B cell (primary cell): ENCODE measurements at regions not wholly inside any gene's neighbourhood (a gene's known extent, or its start where the extent isn't known, plus 50 kb on each side); places are given as distances from the start of the nearest gene placed in this dataset.

Experiments used
- ATAC-seq: fragments of 200-7000 bp; cut with Tn5 transposase; one replicate; pipeline ENCODE4 v1.10.0; 2021; ENCODE audit warnings: low read depth, mild to moderate bottlenecking, moderate number of reproducible peaks, moderate library complexity
- CTCF ChIA-PET: fragments of 350-600 bp; sonication (Branson Sonifier 250); formaldehyde crosslinking; loops from one replicate; lab custom pipeline; 2021; ENCODE audit warnings: antibody characterized with exemption, inconsistent platforms; lab: Charles Lee
- POLR2A ChIA-PET: fragments of 350-600 bp; sonication (Branson Sonifier 250); formaldehyde crosslinking; loops from one replicate; lab custom pipeline; 2021; ENCODE audit warnings: antibody characterized with exemption; lab: Charles Lee
- DNase-seq: peaks from one replicate; pipeline ENCODE4 v3.0.0; 2013
- H2AFZ ChIP-seq: 2 replicates; pipeline ENCODE4 v1.6.1; 2012; ENCODE audit warnings: mild to moderate bottlenecking, low read depth, low read length; ENCODE audit not compliant: insufficient read depth, poor library complexity, severe bottlenecking
- H3K27ac ChIP-seq, 2 donors: 1 replicate in 1 of 2; 2 replicates in 1 of 2; pipeline ENCODE4 v1.5.1; 2012 to 2013; ENCODE audit warnings: low read length in 2 of 2, mild to moderate bottlenecking in 2 of 2, moderate library complexity in 1 of 2
- H3K27me3 ChIP-seq, 4 experiments: fragments of 200-600 bp in 1 of 4; sonication (generic) in 1 of 4; replicated peaks in 1 of 4; 1 replicate in 2 of 4; 2 replicates in 2 of 4; pipeline versions ENCODE4 v1.6.1 to v1.7.0; 2013 to 2016; ENCODE audit warnings: low read length in 3 of 4, mild to moderate bottlenecking in 2 of 4, mixed read lengths in 1 of 4, moderate library complexity in 1 of 4; ENCODE audit not compliant: insufficient read depth in 4 of 4, control insufficient read depth in 3 of 4; ENCODE audit errors: control extremely low read depth in 1 of 4
- H3K36me3 ChIP-seq, 2 experiments: replicated peaks in 1 of 2; 1 replicate in 1 of 2; 2 replicates in 1 of 2; pipeline versions ENCODE4 v1.6.1 to v1.7.1; 2013; ENCODE audit warnings: low read length in 1 of 2; ENCODE audit not compliant: insufficient read depth in 2 of 2, control insufficient read depth in 1 of 2; ENCODE audit errors: control extremely low read depth in 1 of 2, extremely low read depth in 1 of 2
- H3K4me1 ChIP-seq, 2 donors: fragments of 200-600 bp in 1 of 2; sonication (generic) in 1 of 2; 1 replicate in 1 of 2; 2 replicates in 1 of 2; pipeline versions ENCODE4 v1.5.1 to v1.6.1; 2013 to 2017; ENCODE audit warnings: low read length in 2 of 2; ENCODE audit not compliant: control insufficient read depth in 2 of 2, insufficient read depth in 2 of 2
- H3K4me2 ChIP-seq: replicated peaks from 2 replicates; pipeline ENCODE3; 2012; ENCODE audit warnings: mild to moderate bottlenecking, low read depth, low read length; ENCODE audit not compliant: poor library complexity, severe bottlenecking
- H3K4me3 ChIP-seq, 5 experiments: fragments of 200-600 bp in 1 of 5; sonication (generic) in 1 of 5; 1 replicate in 3 of 5; 2 replicates in 2 of 5; pipeline versions ENCODE4 v1.5.1 to v1.7.0; 2011 to 2016; ENCODE audit warnings: low read length in 4 of 5, mild to moderate bottlenecking in 4 of 5, low read depth in 2 of 5, control low read depth in 1 of 5, moderate library complexity in 1 of 5; ENCODE audit not compliant: insufficient read depth in 1 of 5; ENCODE audit errors: control extremely low read depth in 1 of 5, extremely low read depth in 1 of 5
- H3K79me2 ChIP-seq: fragments of 200-600 bp; sonication (generic); one replicate; pipeline ENCODE4 v1.6.0; 2016; ENCODE audit warnings: low read length; ENCODE audit not compliant: control insufficient read depth, insufficient read depth
- H3K9ac ChIP-seq: fragments of 200-600 bp; sonication (generic); 2 replicates; pipeline ENCODE4 v1.6.1; 2017; ENCODE audit warnings: mild to moderate bottlenecking, low read length, moderate library complexity
- H3K9me3 ChIP-seq, 3 donors: one replicate each; pipeline versions ENCODE4 v1.6.1 to v1.7.1; 2013; ENCODE audit warnings: low read length in 2 of 3; ENCODE audit not compliant: control insufficient read depth in 2 of 3, insufficient read depth in 1 of 3; ENCODE audit errors: control extremely low read depth in 1 of 3
- H4K20me1 ChIP-seq: 2 replicates; pipeline ENCODE4 v1.6.0; 2012; ENCODE audit warnings: mild to moderate bottlenecking, low read length; ENCODE audit not compliant: insufficient read depth, control insufficient read depth, poor library complexity, severe bottlenecking
- H3K27ac Mint-ChIP-seq: one replicate; pipeline ENCODE4 v1.8.0; 2021; ENCODE audit warnings: mixed read lengths
- H3K27me3 Mint-ChIP-seq: one replicate; pipeline ENCODE4 v1.8.0; 2021; ENCODE audit warnings: mixed read lengths
- H3K4me1 Mint-ChIP-seq: one replicate; pipeline ENCODE4 v1.8.0; 2021; ENCODE audit warnings: mixed read lengths
- H3K4me3 Mint-ChIP-seq: one replicate; pipeline ENCODE4 v1.8.0; 2021; ENCODE audit warnings: mixed read lengths
- H3K9me3 Mint-ChIP-seq: one replicate; pipeline ENCODE4 v1.8.0; 2022; ENCODE audit warnings: mixed read lengths; ENCODE audit not compliant: insufficient read depth
- CTCF ChIP-seq: fragments of 200-600 bp; IDR thresholded peaks from one replicate; pipeline ENCODE4 v1.8.0; 2022; ENCODE audit warnings: antibody characterized with exemption, mild to moderate bottlenecking
- EZH2 ChIP-seq: IDR thresholded peaks from 2 replicates; pipeline ENCODE4 v1.6.1; 2012; ENCODE audit warnings: borderline replicate concordance, low read depth, mild to moderate bottlenecking, moderate library complexity, low read length; ENCODE audit not compliant: insufficient read depth, poor library complexity, severe bottlenecking
- WGBS: methylation state at CpG from one replicate; pipeline ENCODE4 v1.1.5; 2013; ENCODE audit warnings: missing lambda C conversion rate; ENCODE audit not compliant: insufficient coverage; 5-methylcytosine and 5-hydroxymethylcytosine counted together
- intact Hi-C: fragments of 100-400 bp; cut with micrococcal nuclease; formaldehyde crosslinking; loops from one replicate; pipeline ENCODE4 v1.10.0; 2022

GRCh38 chr1:30304080-30304479, 419.3 kb downstream of the MATN1 start:
- no peak overlapping the region for H3K9ac ChIP-seq
- H3K9me3 ChIP-seq: no peaks in the 10 kb centered on the region
- H3K27me3 Mint-ChIP-seq: peaks cover 28% of the 10 kb centered on the region
- H2AFZ ChIP-seq: no peak overlapping the region
- TF ChIP-seq EZH2 (no peak), CTCF (no peak)
- ATAC-seq (no peak), DNase-seq (no peak)
- no peak overlapping the region for H3K27ac Mint-ChIP-seq
- ChIA-PET POLR2A (no interaction called here), CTCF (no interaction called here)
- no peaks in the 10 kb centered on the region for H3K79me2 ChIP-seq
- H3K27me3 ChIP-seq: peaks cover 0 to 6% (median 0%) of the 10 kb centered on the region in 4 experiments
- intact Hi-C loops: no loop called here
- no peaks in the 10 kb centered on the region for H3K36me3 ChIP-seq
- H3K4me1 ChIP-seq: no peaks in the 10 kb centered on the region
- no peaks in the 10 kb centered on the region for H3K4me1 Mint-ChIP-seq
- no peaks in the 10 kb centered on the region for H3K9me3 Mint-ChIP-seq
- H3K27ac ChIP-seq: no peak overlapping the region
- H3K4me3 Mint-ChIP-seq: no peak overlapping the region
- no peaks in the 10 kb centered on the region for H4K20me1 ChIP-seq
- no peak overlapping the region for H3K4me2 ChIP-seq
- H3K4me3 ChIP-seq: no peak overlapping the region

- Histone ChIP-seq H3K36me3 (no peaks in the 10 kb centered on the region), H3K27me3 (peaks cover 0 to 5% (median 0%) of the 10 kb centered on the region in 4 experiments), H3K4me3 (no peak overlapping the region), H3K9me3 (no peaks in the 10 kb centered on the region), H2AFZ (no peak overlapping the region), H3K79me2 (no peaks in the 10 kb centered on the region), H3K27ac (no peak overlapping the region), H3K9ac (no peak overlapping the region), H3K4me2 (no peak overlapping the region), H4K20me1 (no peaks in the 10 kb centered on the region), H3K4me1 (no peaks in the 10 kb centered on the region)
- ChIA-PET POLR2A (no interaction called here), CTCF (no interaction called here)
- intact Hi-C loops: no loop called here
- ATAC-seq (no peak), DNase-seq (no peak)
- no peak overlapping the region for H3K4me3 Mint-ChIP-seq
- TF ChIP-seq EZH2 (no peak), CTCF (no peak)
- no peaks in the 10 kb centered on the region for H3K9me3 Mint-ChIP-seq
- 89% methylated on average over 2 of the region's 2 CpGs for WGBS
- H3K27ac Mint-ChIP-seq: no peak overlapping the region
- peaks cover 28% of the 10 kb centered on the region for H3K27me3 Mint-ChIP-seq
- no peaks in the 10 kb centered on the region for H3K4me1 Mint-ChIP-seq
Measured at GRCh38 chr1:30303387-30303786, 420.0 kb downstream of the MATN1 start.
